Gastroesophageal sphincter (tissue), 4 donors: ENCODE measurements at regions not wholly inside any gene's neighbourhood (a gene's known extent, or its start where the extent isn't known, plus 50 kb on each side); places are given as distances from the start of the nearest gene placed in this dataset.

Experiments
- ATAC-seq: fragments of 150-250 bp; one replicate; pipeline ENCODE4 v1.9.1; 2016; ENCODE audit warnings: mild to moderate bottlenecking, moderate library complexity
- H3K27ac ChIP-seq, 4 donors: fragments of 200-600 bp; sonication (generic) in 3 of 4; 1 replicate in 3 of 4; 2 replicates in 1 of 4; pipeline ENCODE4 v1.5.1; 2016 to 2019
- H3K27me3 ChIP-seq: fragments of 200-600 bp; sonication (generic); one replicate; pipeline ENCODE4 v1.5.1; 2019
- H3K36me3 ChIP-seq, 2 donors: fragments of 200-600 bp; sonication (generic); one replicate each; pipeline ENCODE4 v1.5.1; 2019; ENCODE audit warnings: control low read depth in 1 of 2
- H3K4me1 ChIP-seq, 3 donors: fragments of 200-600 bp; sonication (generic); 1 replicate in 2 of 3; 2 replicates in 1 of 3; pipeline ENCODE4 v1.5.1; 2016 to 2019; ENCODE audit warnings: control low read depth in 2 of 3
- H3K4me3 ChIP-seq, 2 donors: fragments of 200-600 bp; sonication (generic); one replicate each; pipeline ENCODE4 v1.5.1; 2019; ENCODE audit warnings: mild to moderate bottlenecking in 1 of 2, moderate library complexity in 1 of 2
- H3K9me3 ChIP-seq, 3 donors: fragments of 200-600 bp; sonication (generic); one replicate each; pipeline ENCODE4 v1.5.1; 2017 to 2019; ENCODE audit warnings: control low read depth in 2 of 3
- CTCF ChIP-seq, 4 experiments: fragments of 200-600 bp in 2 of 4; fragments of 450-650 bp in 2 of 4; sonication (generic) in 1 of 4; IDR thresholded peaks; one replicate each; pipeline ENCODE4 v1.5.1; 2017 to 2019; ENCODE audit warnings: antibody characterized with exemption in 4 of 4, mild to moderate bottlenecking in 2 of 4, moderate library complexity in 2 of 4
- EP300 ChIP-seq: sonication (generic); formaldehyde crosslinking; IDR thresholded peaks from one replicate; pipeline ENCODE4 v1.6.1; 2017; ENCODE audit warnings: antibody characterized with exemption, mild to moderate bottlenecking
- POLR2A ChIP-seq, 2 donors: fragments of 450-650 bp; IDR thresholded peaks; one replicate each; pipeline ENCODE4 v1.6.1; 2017; ENCODE audit warnings: antibody characterized with exemption in 2 of 2, mild to moderate bottlenecking in 2 of 2, moderate library complexity in 1 of 2
- POLR2AphosphoS5 ChIP-seq: sonication (generic); formaldehyde crosslinking; IDR thresholded peaks from one replicate; pipeline ENCODE4 v1.6.1; 2017; ENCODE audit warnings: antibody characterized with exemption
- WGBS, 2 donors: methylation state at CpG; one replicate each; pipeline ENCODE4 v1.1.5; 2018; ENCODE audit warnings: low coverage in 1 of 2; 5-methylcytosine and 5-hydroxymethylcytosine counted together

GRCh38 chr12:65638324-65638723 lies 186.0 kb upstream of the HMGA2 start:
- Histone ChIP-seq H3K4me3 (no peak overlapping the region), H3K9me3 (no peaks in the 10 kb centered on the region), H3K27me3 (no peaks in the 10 kb centered on the region), H3K27ac (no peak overlapping the region), H3K36me3 (no peaks in the 10 kb centered on the region), H3K4me1 (no peaks in the 10 kb centered on the region)
- no peak for ATAC-seq
- TF ChIP-seq EP300 = no peak
- TF ChIP-seq CTCF (IDR thresholded peaks at IDR 0.05) = no peak
- no peak for TF ChIP-seq POLR2A (IDR thresholded peaks at IDR 0.05)
- TF ChIP-seq POLR2AphosphoS5 = no peak

- no peak for TF ChIP-seq CTCF (IDR thresholded peaks at IDR 0.05)
- TF ChIP-seq POLR2A (IDR thresholded peaks at IDR 0.05) = no peak
- no peak overlapping the region for H3K4me3 ChIP-seq
- H3K36me3 ChIP-seq = no peaks in the 10 kb centered on the region
- H3K27ac ChIP-seq = no peak overlapping the region
- no peaks in the 10 kb centered on the region for H3K27me3 ChIP-seq
- no peaks in the 10 kb centered on the region for H3K9me3 ChIP-seq
- ATAC-seq = peak; percentile 93
- 62 to 72% methylated on average over 3 of the region's 3 CpGs for WGBS, 2 donors
- no peaks in the 10 kb centered on the region for H3K4me1 ChIP-seq
These were observed 183.8 kb upstream of the HMGA2 start for GRCh38 chr12:65640489-65640901.

GRCh38 chr12:65642061-65642661 lies 182.1 kb upstream of the HMGA2 start:
- Histone ChIP-seq H3K4me1 (no peaks in the 10 kb centered on the region), H3K36me3 (no peaks in the 10 kb centered on the region), H3K27me3 (no peaks in the 10 kb centered on the region), H3K27ac (no peak overlapping the region), H3K9me3 (no peaks in the 10 kb centered on the region), H3K4me3 (no peak overlapping the region)
- TF ChIP-seq POLR2AphosphoS5 (no peak), EP300 (no peak), CTCF (IDR thresholded peaks at IDR 0.05) (no peak), POLR2A (IDR thresholded peaks at IDR 0.05) (no peak)
- no peak for ATAC-seq
- WGBS, 2 donors = 79 to 93% methylated on average over 4 to 5 of the region's 5 CpGs

- H3K9me3 ChIP-seq = no peaks in the 10 kb centered on the region
- no peak for TF ChIP-seq CTCF (IDR thresholded peaks at IDR 0.05)
- no peak for TF ChIP-seq POLR2AphosphoS5
- TF ChIP-seq EP300 = no peak
- TF ChIP-seq POLR2A (IDR thresholded peaks at IDR 0.05) = no peak
- no peak for ATAC-seq
These were observed 181.1 kb upstream of the HMGA2 start for GRCh38 chr12:65643171-65643570.

GRCh38 chr12:65643595-65644386 lies 180.5 kb upstream of the HMGA2 start:
- Histone ChIP-seq H3K36me3 (no peaks in the 10 kb centered on the region), H3K4me1 (no peaks in the 10 kb centered on the region), H3K4me3 (no peak overlapping the region), H3K27me3 (no peaks in the 10 kb centered on the region), H3K27ac (no peak overlapping the region), H3K9me3 (no peaks in the 10 kb centered on the region)
- ATAC-seq = no peak
- TF ChIP-seq CTCF (IDR thresholded peaks at IDR 0.05) (no peak), EP300 (no peak), POLR2AphosphoS5 (no peak), POLR2A (IDR thresholded peaks at IDR 0.05) (no peak)
- WGBS, 2 donors = 77 to 88% methylated on average over 3 of the region's 3 CpGs

More at GRCh38 chr12:65643171-65643570, 181.1 kb upstream of the HMGA2 start:
- no peak overlapping the region for H3K27ac ChIP-seq
- no peaks in the 10 kb centered on the region for H3K36me3 ChIP-seq
- H3K4me3 ChIP-seq = no peak overlapping the region
- no peaks in the 10 kb centered on the region for H3K4me1 ChIP-seq
- no peaks in the 10 kb centered on the region for H3K27me3 ChIP-seq
